Smooth muscle cell of the brain vasculature (primary cell): ENCODE measurements at regions not wholly inside any gene's neighbourhood (a gene's known extent, or its start where the extent isn't known, plus 50 kb on each side); places are given as distances from the start of the nearest gene placed in this dataset.

Source experiments
- DNase-seq: peaks from one replicate; pipeline ENCODE4 v3.0.0-alpha.2; 2012; ENCODE audit warnings: low read depth, low spot score

GRCh38 chr9:88923092-88923491 is 68.2 kb upstream of the S1PR3 start:
- no peak for DNase-seq

GRCh38 chr9:88923653-88924288 is 67.5 kb upstream of the S1PR3 start:
- DNase-seq = no peak

DNA sequence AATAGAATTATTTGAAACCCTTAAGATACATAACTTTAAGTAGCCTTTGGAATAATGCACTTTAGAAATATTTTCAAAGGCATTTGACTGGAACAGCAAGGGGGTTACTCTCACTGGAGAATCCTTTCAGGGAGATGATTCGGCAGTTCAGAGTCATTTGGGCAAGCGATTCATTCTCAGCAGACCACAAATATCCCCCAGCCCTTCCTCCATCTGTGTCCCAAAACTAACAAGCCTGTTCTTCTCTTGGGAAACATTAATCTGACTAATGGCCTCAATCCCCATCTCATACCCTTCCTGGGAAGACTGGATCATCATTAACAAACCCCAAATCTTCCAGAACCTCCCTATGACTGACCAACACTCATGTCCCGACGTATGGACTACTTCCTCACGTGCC is 65.8 kb upstream of the S1PR3 start:
- DNase-seq = no peak

- DNase-seq = no peak
These were observed 64.3 kb upstream of the S1PR3 start for GRCh38 chr9:88926781-88927505.

- no peak for DNase-seq
These were observed 63.8 kb upstream of the S1PR3 start for GRCh38 chr9:88927510-88927909.

DNA sequence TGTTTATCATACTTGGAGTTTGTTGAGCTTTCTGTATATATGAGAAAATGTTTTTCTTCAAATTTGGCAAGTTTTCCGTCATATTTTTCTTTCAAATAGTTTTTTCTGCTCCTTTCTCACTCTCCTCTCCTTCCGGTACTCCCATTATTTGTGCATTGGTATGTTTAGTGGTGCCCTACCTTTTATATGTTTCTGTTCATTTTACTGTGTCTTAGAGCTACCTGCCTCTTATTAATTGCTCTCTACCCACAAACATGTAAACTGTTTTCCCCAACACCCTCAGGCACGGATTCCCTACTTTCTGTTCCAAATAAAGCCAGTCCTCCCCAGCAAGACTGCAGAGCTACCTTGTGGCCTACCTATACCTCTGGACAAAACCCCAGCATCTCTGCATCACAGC is 60.6 kb upstream of the S1PR3 start:
- DNase-seq = no peak

GRCh38 chr9:88932766-88933165 is 58.5 kb upstream of the S1PR3 start:
- DNase-seq = no peak

DNA sequence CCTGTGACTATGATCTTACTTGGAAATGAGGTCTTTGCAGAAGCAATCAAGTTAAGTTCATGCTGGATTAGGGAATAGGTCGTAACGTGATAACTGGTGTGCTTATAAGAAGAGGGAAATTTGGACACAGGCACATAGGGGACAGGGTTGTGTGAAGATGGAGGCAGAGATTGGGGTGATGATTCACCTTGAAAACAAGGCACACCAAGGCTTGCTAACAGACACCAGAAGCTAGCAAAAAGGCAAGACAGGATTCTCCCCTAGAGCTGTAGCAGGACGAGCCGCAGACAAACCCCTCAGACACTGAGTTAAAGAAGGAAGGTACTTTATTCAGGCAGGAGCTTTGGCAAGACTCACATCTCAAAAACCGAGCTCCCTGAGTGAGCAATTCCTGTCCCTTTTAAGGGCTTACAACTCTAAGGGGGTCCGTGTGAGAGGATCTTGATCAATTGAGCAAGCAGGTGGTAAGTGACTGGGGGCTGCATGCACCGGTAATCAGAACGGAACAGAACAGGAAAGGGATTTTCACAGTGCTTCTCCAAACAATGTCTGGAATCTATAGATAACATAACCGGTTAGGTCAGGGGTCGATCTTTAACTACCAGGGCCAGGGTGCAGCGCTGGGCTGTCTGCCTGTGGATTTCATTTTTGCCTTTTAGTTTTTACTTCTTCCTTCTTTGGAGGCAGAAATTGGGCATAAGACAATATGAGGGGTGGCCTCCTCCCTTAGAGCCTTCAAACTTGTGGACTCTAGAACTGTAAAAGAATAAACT is 57.5 kb upstream of the S1PR3 start:
- DNase-seq = no peak

DNA sequence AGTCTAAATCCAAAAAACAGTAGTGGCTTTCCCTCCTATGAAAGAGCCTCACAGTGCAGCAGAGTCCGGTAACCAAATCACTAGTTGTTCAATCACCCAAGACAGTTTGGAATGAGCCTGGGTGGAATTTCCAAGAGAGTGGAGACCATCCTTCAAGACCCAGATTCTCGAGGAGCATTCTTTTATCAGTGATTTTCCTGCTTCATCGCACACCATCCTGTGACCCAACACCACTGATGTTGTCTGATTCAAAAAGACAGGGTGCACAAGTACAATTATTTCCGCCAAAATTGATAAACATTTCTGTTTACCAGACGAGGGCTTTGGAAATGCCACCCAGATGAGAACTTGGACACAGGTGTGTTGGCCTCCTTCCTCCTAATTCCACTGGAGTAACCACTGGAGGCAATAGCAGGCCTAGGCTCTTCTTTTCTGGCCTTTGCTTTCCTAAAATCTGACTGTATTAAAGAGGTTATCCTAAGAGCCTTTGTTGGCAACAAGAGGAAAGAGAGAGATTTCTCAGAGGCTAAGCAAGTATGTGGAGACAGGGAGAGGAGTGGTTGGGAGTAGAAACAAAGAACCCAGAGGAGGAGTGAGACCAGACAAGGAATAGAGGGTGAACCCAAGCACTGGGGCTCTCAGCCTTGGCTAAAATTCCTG is 56.3 kb upstream of the S1PR3 start:
- no peak for DNase-seq

- no peak for DNase-seq
These were observed 55.1 kb upstream of the S1PR3 start for GRCh38 chr9:88936132-88936531.

DNA sequence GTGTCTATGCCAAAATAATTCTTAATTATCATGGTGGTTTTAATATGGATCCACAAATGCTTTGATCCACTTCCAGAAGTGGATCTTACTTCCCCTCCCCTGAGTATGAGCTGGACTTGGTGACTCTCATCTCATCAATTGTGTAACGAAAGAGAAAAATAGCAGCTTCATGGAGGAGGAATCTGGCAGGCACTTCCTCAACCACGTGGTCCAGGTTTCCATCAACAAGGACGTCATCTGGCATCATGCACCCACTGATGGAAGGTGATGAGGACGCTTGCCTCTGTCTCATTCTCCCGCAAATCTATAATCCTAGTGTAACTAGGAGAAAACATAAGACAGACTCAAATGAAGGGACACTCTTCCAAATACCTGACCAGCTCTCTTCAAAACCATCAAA is 54.6 kb upstream of the S1PR3 start:
- no peak for DNase-seq

- no peak for DNase-seq
These were observed 54.0 kb upstream of the S1PR3 start for GRCh38 chr9:88937248-88937647.

DNA sequence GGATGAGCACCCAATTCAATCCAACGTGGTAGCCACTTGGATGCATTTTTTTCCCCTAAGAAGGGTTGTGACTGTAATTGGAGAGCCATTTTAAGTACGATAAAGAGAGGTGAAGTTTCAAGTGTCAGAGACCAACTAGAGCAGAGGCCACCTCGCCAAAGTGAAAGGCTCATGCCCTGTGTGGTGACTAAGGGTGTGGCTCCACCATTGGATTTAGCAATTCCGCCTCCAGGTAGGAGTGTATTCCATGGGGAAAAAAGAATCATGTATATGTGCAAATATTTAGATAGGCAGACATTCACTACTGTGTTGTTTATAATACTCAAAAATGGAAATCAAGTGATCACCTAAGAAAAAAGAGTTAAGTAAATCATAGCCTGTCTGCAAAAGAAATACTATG is 53.1 kb upstream of the S1PR3 start:
- no peak for DNase-seq
